ENCODE measurements at regions not wholly inside any gene's neighbourhood (a gene's known extent, or its start where the extent isn't known, plus 50 kb on each side); places are given as distances from the start of the nearest gene placed in this dataset.

DNA sequence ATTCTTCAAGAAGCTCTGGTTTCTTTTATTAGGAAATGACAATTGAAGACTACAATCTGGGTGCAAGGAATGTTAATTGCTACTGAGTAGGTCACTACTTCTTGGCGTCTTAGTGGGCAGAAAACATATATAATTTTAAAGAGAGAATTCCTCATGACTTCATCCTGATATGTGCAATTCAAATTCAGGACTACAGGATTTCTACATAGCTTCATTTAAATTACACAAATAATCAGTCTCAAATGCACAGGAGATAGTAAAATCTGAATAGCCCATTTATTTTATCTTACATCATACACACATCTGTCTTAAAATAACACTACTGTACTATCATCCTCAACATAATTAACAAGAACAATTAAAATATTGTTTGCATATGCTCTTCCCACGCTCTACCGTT lies 52.5 kb upstream of the GPR149 start:
- ATAC-seq: no peak
- Histone ChIP-seq H3K9me3 (no peaks in the 10 kb centered on the region), H3K27me3 (no peaks in the 10 kb centered on the region), H3K4me3 (no peak overlapping the region), H3K4me1 (no peaks in the 10 kb centered on the region), H3K27ac (no peak overlapping the region), H3K36me3 (no peaks in the 10 kb centered on the region)
- 58 to 84% methylated on average over 3 of the region's 3 CpGs for WGBS, 2 donors (ENCODE audit: low coverage in 1 of 2)
- no peak for TF ChIP-seq EP300 (IDR thresholded peaks at IDR 0.05)

DNA sequence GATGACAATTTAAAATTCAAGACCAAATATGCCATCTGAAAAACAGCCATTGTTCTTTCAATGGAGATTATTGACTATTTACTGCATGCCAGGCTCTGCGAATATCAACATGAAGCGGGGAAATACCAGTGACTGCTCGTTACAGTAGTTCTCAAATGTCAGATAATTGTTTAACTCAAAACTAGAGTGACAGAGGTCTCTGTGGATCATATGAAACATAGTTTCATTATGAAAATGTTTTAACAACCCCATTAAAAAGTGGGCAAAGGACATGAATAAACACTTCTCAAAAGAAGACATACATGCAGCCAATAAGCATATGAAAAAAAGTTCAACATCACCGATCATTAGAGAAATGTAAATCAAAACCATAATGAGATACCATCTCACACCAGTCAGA lies 50.0 kb upstream of the GPR149 start:
- H3K27me3 ChIP-seq: no peaks in the 10 kb centered on the region
- no peak overlapping the region for H3K27ac ChIP-seq
- no peaks in the 10 kb centered on the region for H3K9me3 ChIP-seq
- ATAC-seq: no peak
- H3K4me3 ChIP-seq: no peak overlapping the region
- no peaks in the 10 kb centered on the region for H3K4me1 ChIP-seq
- TF ChIP-seq, protein P1, sequence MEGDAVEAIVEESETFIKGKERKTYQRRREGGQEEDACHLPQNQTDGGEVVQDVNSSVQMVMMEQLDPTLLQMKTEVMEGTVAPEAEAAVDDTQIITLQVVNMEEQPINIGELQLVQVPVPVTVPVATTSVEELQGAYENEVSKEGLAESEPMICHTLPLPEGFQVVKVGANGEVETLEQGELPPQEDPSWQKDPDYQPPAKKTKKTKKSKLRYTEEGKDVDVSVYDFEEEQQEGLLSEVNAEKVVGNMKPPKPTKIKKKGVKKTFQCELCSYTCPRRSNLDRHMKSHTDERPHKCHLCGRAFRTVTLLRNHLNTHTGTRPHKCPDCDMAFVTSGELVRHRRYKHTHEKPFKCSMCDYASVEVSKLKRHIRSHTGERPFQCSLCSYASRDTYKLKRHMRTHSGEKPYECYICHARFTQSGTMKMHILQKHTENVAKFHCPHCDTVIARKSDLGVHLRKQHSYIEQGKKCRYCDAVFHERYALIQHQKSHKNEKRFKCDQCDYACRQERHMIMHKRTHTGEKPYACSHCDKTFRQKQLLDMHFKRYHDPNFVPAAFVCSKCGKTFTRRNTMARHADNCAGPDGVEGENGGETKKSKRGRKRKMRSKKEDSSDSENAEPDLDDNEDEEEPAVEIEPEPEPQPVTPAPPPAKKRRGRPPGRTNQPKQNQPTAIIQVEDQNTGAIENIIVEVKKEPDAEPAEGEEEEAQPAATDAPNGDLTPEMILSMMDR (IDR thresholded peaks at IDR 0.05): no peak
- TF ChIP-seq POLR2A (IDR thresholded peaks at IDR 0.05) (no peak), EP300 (IDR thresholded peaks at IDR 0.05) (no peak), POLR2AphosphoS5 (IDR thresholded peaks at IDR 0.05) (no peak)
- H3K36me3 ChIP-seq: no peaks in the 10 kb centered on the region
- whole genome bisulfite sequencing, 2 donors (ENCODE audit: low coverage in 1 of 2): 80 to 86% methylated on average over 4 of the region's 4 CpGs

Small RNA genes in the stretch of these regions (small RNA-seq; reads per million reads assigned to genes)
- 0 reads per million in 4 donors for gene DYNLL1P5
